Esophagus muscularis mucosa (tissue), 4 donors: ENCODE measurements at regions not wholly inside any gene's neighbourhood (a gene's known extent, or its start where the extent isn't known, plus 50 kb on each side); places are given as distances from the start of the nearest gene placed in this dataset.

ENCODE experiments used
- DNase-seq: peaks from one replicate; pipeline ENCODE4 v3.0.0-alpha.2; 2017; ENCODE audit errors: extremely low spot score
- H3K27ac ChIP-seq, 4 donors: fragments of 200-600 bp; sonication (generic); replicated peaks in 1 of 4; 1 replicate in 3 of 4; 2 replicates in 1 of 4; pipeline ENCODE4 v1.5.1; 2016 to 2019; ENCODE audit warnings: mild to moderate bottlenecking in 1 of 4
- H3K27me3 ChIP-seq, 4 donors: fragments of 200-600 bp; sonication (generic); one replicate each; pipeline versions ENCODE4 v1.5.1 to v1.6.0; 2016 to 2019
- H3K36me3 ChIP-seq, 4 donors: fragments of 200-600 bp; sonication (generic); one replicate each; pipeline ENCODE4 v1.5.1; 2016 to 2019
- H3K4me1 ChIP-seq, 4 donors: fragments of 200-600 bp; sonication (generic); one replicate each; pipeline ENCODE4 v1.5.1; 2016 to 2019
- H3K4me3 ChIP-seq, 4 donors: fragments of 200-600 bp; sonication (generic); 1 replicate in 2 of 4; 2 replicates in 2 of 4; pipeline ENCODE4 v1.5.1; 2016 to 2019; ENCODE audit warnings: mild to moderate bottlenecking in 4 of 4, moderate library complexity in 1 of 4
- H3K9me3 ChIP-seq, 4 donors: fragments of 200-600 bp; sonication (generic); 1 replicate in 3 of 4; 2 replicates in 1 of 4; pipeline ENCODE4 v1.5.1; 2016 to 2019
- CTCF ChIP-seq, 3 experiments: fragments of 200-600 bp in 2 of 3; fragments of 450-650 bp in 1 of 3; sonication (generic) in 2 of 3; IDR thresholded peaks; one replicate each; pipeline ENCODE4 v1.5.1; 2017 to 2019; ENCODE audit warnings: antibody characterized with exemption in 3 of 3, mild to moderate bottlenecking in 2 of 3, moderate library complexity in 1 of 3
- EP300 ChIP-seq: sonication (generic); formaldehyde crosslinking; IDR thresholded peaks from one replicate; pipeline ENCODE4 v1.6.1; 2017; ENCODE audit warnings: antibody characterized with exemption
- POLR2A ChIP-seq: fragments of 450-650 bp; IDR thresholded peaks from one replicate; pipeline ENCODE4 v1.6.1; 2017; ENCODE audit warnings: antibody characterized with exemption, moderate library complexity, mild to moderate bottlenecking, low read depth
- POLR2AphosphoS5 ChIP-seq, 2 donors: sonication (generic); formaldehyde crosslinking; IDR thresholded peaks; one replicate each; pipeline ENCODE4 v1.6.1; 2017; ENCODE audit warnings: antibody characterized with exemption in 2 of 2
- WGBS: methylation state at CpG from one replicate; pipeline ENCODE4 v1.1.5; 2018; 5-methylcytosine and 5-hydroxymethylcytosine counted together
- intact Hi-C: fragments of 100-400 bp; cut with DNase I; formaldehyde crosslinking; loops from one replicate; pipeline ENCODE4 v1.15.1; 2023

- peaks cover 13 to 36% (median 29%) of the 10 kb centered on the region in 4 donors for H3K4me1 ChIP-seq
- H3K36me3 ChIP-seq = no peaks in the 10 kb centered on the region
- TF ChIP-seq EP300 = no peak
- H3K4me3 ChIP-seq = no peak overlapping the region
- no peak overlapping the region for H3K27ac ChIP-seq
- H3K27me3 ChIP-seq = no peaks in the 10 kb centered on the region
- 97% methylated on average over 3 of the region's 3 CpGs for WGBS
- H3K9me3 ChIP-seq = no peaks in the 10 kb centered on the region
- DNase-seq = no peak
- intact Hi-C loops = no loop called here
These were observed 51.7 kb upstream of the PITRM1 start for GRCh38 chr10:3224241-3224640.

GRCh38 chr10:3222626-3223025 lies 50.0 kb upstream of the PITRM1 start:
- H3K9me3 ChIP-seq = no peaks in the 10 kb centered on the region
- no peaks in the 10 kb centered on the region for H3K27me3 ChIP-seq
- TF ChIP-seq CTCF (IDR thresholded peaks at IDR 0.05) (no peak), POLR2AphosphoS5 (IDR thresholded peaks at IDR 0.05) (no peak), POLR2A (no peak), EP300 (no peak)
- WGBS = 43% methylated on average over 3 of the region's 3 CpGs
- no peaks in the 10 kb centered on the region for H3K36me3 ChIP-seq
- H3K4me1 ChIP-seq = peaks cover 9 to 27% (median 22%) of the 10 kb centered on the region in 4 donors
- DNase-seq = no peak
- no peak overlapping the region for H3K4me3 ChIP-seq
- peak overlapping the region in 1 of 4 donors; percentile 49 for H3K27ac ChIP-seq
- intact Hi-C loops = no loop called here
